Psoas muscle (tissue), 7 donors: ENCODE measurements at regions not wholly inside any gene's neighbourhood (a gene's known extent, or its start where the extent isn't known, plus 50 kb on each side); places are given as distances from the start of the nearest gene placed in this dataset.

Experiments
- ATAC-seq, 4 donors: fragments of 200-7000 bp; cut with Tn5 transposase; one replicate each; pipeline ENCODE4 v1.9.1; 2020; ENCODE audit warnings: moderate library complexity in 3 of 4, mild to moderate bottlenecking in 2 of 4
- DNase-seq, 2 donors: peaks; one replicate each; pipeline ENCODE4 v3.0.0-alpha.2; 2020
- H3K27ac ChIP-seq: fragments of 200-600 bp; one replicate; pipeline ENCODE4 v1.8.0; 2022
- H3K27me3 ChIP-seq, 3 donors: fragments of 200-600 bp in 1 of 3; one replicate each; pipeline versions ENCODE4 v1.6.1 to v1.8.0; 2013 to 2022; ENCODE audit warnings: low read length in 2 of 3, mild to moderate bottlenecking in 2 of 3, moderate library complexity in 1 of 3; ENCODE audit not compliant: insufficient read depth in 3 of 3
- H3K36me3 ChIP-seq, 2 donors: fragments of 200-600 bp in 1 of 2; one replicate each; pipeline versions ENCODE4 v1.6.1 to v1.8.0; 2013 to 2022; ENCODE audit warnings: low read depth in 1 of 2, mild to moderate bottlenecking in 1 of 2, moderate library complexity in 1 of 2; ENCODE audit not compliant: insufficient read depth in 1 of 2
- H3K4me1 ChIP-seq: fragments of 200-600 bp; one replicate; pipeline ENCODE4 v1.8.0; 2022
- H3K4me3 ChIP-seq: fragments of 200-600 bp; one replicate; pipeline ENCODE4 v1.8.0; 2022; ENCODE audit warnings: mild to moderate bottlenecking
- H3K9me3 ChIP-seq: fragments of 200-600 bp; one replicate; pipeline ENCODE4 v1.8.0; 2022
- WGBS, 3 donors: extraction: QIAGEN DNeasy Blood & Tissue Kit; methylation state at CpG; one replicate each; pipeline versions ENCODE4 v1.1.6 to v1.1.7; 2013; 5-methylcytosine and 5-hydroxymethylcytosine counted together
- intact Hi-C, 2 donors: fragments of 100-400 bp; cut with DNase I; formaldehyde crosslinking; loops; one replicate each; pipeline versions ENCODE4 v1.11.0 to v1.14.2; 2022
- TF ChIP-seq, protein P1 (sequence below): fragments of 200-600 bp; IDR thresholded peaks from one replicate; pipeline ENCODE4 v1.8.0; 2022; ENCODE audit warnings: antibody characterized with exemption
- donor health status: healthy with polysubstance abuse.
- donor health status: DM: no; HTN: no; CAD: no; lungs with moderate emphysema.
- donor health status: Bipolar disorder and iron deficiency.
- donor health status: healthy.
- donor health status: DM: yes; HTN: yes; CAD: no.
- donor health status: DM: no; HTN: no; CAD: no.
- donor health status: DM: yes; HTN: yes; CAD: no.

- TF ChIP-seq, protein P1, sequence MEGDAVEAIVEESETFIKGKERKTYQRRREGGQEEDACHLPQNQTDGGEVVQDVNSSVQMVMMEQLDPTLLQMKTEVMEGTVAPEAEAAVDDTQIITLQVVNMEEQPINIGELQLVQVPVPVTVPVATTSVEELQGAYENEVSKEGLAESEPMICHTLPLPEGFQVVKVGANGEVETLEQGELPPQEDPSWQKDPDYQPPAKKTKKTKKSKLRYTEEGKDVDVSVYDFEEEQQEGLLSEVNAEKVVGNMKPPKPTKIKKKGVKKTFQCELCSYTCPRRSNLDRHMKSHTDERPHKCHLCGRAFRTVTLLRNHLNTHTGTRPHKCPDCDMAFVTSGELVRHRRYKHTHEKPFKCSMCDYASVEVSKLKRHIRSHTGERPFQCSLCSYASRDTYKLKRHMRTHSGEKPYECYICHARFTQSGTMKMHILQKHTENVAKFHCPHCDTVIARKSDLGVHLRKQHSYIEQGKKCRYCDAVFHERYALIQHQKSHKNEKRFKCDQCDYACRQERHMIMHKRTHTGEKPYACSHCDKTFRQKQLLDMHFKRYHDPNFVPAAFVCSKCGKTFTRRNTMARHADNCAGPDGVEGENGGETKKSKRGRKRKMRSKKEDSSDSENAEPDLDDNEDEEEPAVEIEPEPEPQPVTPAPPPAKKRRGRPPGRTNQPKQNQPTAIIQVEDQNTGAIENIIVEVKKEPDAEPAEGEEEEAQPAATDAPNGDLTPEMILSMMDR: no peak
- no peak overlapping the region for H3K4me3 ChIP-seq
- H3K27ac ChIP-seq: no peak overlapping the region
- H3K9me3 ChIP-seq: no peaks in the 10 kb centered on the region
- H3K27me3 ChIP-seq: no peaks in the 10 kb centered on the region
- intact Hi-C loops: no loop called here
- DNase-seq (no peak), ATAC-seq (peak in 2 of 4 donors; percentile 13 to 15)
- no peaks in the 10 kb centered on the region for H3K36me3 ChIP-seq
- no peaks in the 10 kb centered on the region for H3K4me1 ChIP-seq
- WGBS, 3 donors: 83 to 85% (median 84%) methylated on average over 5 of the region's 5 CpGs
These were observed 147.7 kb downstream of the CD47 start for GRCh38 chr3:107942951-107943749.

- Histone ChIP-seq H3K4me1 (no peaks in the 10 kb centered on the region), H3K36me3 (no peaks in the 10 kb centered on the region), H3K9me3 (no peaks in the 10 kb centered on the region), H3K4me3 (no peak overlapping the region), H3K27ac (no peak overlapping the region), H3K27me3 (no peaks in the 10 kb centered on the region)
- DNase-seq: no peak
- intact Hi-C loops: no loop called here
- TF ChIP-seq, protein P1: no peak
- no peak for ATAC-seq
- 58 to 80% (median 72%) methylated on average over 6 of the region's 6 CpGs for WGBS, 3 donors
These were observed 148.6 kb downstream of the CD47 start for GRCh38 chr3:107942244-107942643.

GRCh38 chr3:107939691-107940442 is 151.0 kb downstream of the CD47 start:
- Histone ChIP-seq H3K36me3 (no peaks in the 10 kb centered on the region), H3K9me3 (no peaks in the 10 kb centered on the region), H3K4me1 (no peaks in the 10 kb centered on the region), H3K27me3 (no peaks in the 10 kb centered on the region), H3K4me3 (no peak overlapping the region), H3K27ac (no peak overlapping the region)
- intact Hi-C loops: loop anchor here in 1 of 2 donors (5.0 kb wide), 1 partner anchor 467 kb away; no protein-coding TSS in a partner anchor
- no peak for DNase-seq
- ATAC-seq: no peak
- WGBS, 3 donors: 54 to 68% (median 61%) methylated on average over 10 of the region's 10 CpGs
- TF ChIP-seq, protein P1: no peak

GRCh38 chr3:107938143-107938542 is 152.7 kb downstream of the CD47 start:
- TF ChIP-seq, protein P1: peak; percentile 37
- Histone ChIP-seq H3K9me3 (no peaks in the 10 kb centered on the region), H3K27ac (no peak overlapping the region), H3K27me3 (no peaks in the 10 kb centered on the region), H3K4me3 (no peak overlapping the region), H3K4me1 (no peaks in the 10 kb centered on the region), H3K36me3 (no peaks in the 10 kb centered on the region)
- intact Hi-C loops: loop anchor here in 1 of 2 donors (5.0 kb wide), 1 partner anchor 469 kb away; no protein-coding TSS in a partner anchor
- DNase-seq (no peak), ATAC-seq (peak in 2 of 4 donors; percentile 28 to 46)
